GM12864 (cell line): ENCODE measurements at regions not wholly inside any gene's neighbourhood (a gene's known extent, or its start where the extent isn't known, plus 50 kb on each side); places are given as distances from the start of the nearest gene placed in this dataset.

Experiments
- DNase-seq: peaks from one replicate; pipeline ENCODE4 v3.0.0-alpha.2; 2011; ENCODE audit warnings: low read depth
- H3K4me3 ChIP-seq: 2 replicates; pipeline ENCODE4 v1.5.1; 2011; ENCODE audit warnings: mild to moderate bottlenecking, low read depth, low read length, control low read depth
- TF ChIP-seq, protein P1 (sequence below): IDR thresholded peaks from 2 replicates; pipeline ENCODE4 v1.5.1; 2011; ENCODE audit warnings: low read depth, mild to moderate bottlenecking, moderate library complexity, low read length, control low read depth, inconsistent platforms; ENCODE audit errors: missing control alignments

DNA sequence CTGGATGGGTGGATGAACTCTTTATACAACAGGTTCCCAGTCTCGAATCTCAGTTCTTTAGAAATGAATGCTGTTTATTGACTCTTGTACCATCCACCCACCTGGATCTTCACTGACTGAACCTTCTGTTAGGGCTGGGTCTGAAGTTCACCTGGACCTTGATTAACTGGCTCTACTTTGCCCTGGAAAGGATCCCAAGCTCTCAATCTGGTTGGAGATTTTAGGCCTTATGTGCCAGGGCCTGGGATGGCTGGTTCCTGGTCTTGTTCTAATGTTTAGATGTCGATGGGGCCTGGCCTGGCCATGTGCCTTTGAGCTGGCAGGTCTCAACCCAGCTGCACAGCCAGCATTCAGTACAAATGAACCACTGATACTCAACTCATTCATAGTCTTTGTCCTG lies 76.5 kb upstream of the MED13L start:
- TF ChIP-seq, protein P1, sequence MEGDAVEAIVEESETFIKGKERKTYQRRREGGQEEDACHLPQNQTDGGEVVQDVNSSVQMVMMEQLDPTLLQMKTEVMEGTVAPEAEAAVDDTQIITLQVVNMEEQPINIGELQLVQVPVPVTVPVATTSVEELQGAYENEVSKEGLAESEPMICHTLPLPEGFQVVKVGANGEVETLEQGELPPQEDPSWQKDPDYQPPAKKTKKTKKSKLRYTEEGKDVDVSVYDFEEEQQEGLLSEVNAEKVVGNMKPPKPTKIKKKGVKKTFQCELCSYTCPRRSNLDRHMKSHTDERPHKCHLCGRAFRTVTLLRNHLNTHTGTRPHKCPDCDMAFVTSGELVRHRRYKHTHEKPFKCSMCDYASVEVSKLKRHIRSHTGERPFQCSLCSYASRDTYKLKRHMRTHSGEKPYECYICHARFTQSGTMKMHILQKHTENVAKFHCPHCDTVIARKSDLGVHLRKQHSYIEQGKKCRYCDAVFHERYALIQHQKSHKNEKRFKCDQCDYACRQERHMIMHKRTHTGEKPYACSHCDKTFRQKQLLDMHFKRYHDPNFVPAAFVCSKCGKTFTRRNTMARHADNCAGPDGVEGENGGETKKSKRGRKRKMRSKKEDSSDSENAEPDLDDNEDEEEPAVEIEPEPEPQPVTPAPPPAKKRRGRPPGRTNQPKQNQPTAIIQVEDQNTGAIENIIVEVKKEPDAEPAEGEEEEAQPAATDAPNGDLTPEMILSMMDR, result no peak
- H3K4me3 ChIP-seq, result no peak overlapping the region
- DNase-seq, result no peak

DNA sequence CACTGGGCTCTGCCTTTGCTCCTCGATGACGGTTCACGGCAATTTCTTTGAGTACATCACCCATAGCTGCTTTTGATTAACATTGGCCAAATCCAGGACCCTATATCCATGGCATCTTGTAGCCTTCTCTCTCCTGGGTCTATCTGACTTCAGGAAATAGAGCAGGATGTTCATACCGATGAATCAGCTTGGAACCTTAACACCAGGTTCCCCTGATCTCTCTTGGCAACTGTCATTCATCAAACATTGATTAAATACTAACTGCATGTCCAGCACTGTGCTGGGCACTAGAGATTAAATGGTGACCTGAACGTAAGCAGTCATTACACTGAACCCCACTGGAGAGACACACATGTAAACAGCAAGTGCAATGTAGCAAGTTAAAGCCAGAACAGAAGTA lies 77.0 kb upstream of the MED13L start:
- no peak for DNase-seq
- TF ChIP-seq, protein P1, result no peak
- no peak overlapping the region for H3K4me3 ChIP-seq

DNA sequence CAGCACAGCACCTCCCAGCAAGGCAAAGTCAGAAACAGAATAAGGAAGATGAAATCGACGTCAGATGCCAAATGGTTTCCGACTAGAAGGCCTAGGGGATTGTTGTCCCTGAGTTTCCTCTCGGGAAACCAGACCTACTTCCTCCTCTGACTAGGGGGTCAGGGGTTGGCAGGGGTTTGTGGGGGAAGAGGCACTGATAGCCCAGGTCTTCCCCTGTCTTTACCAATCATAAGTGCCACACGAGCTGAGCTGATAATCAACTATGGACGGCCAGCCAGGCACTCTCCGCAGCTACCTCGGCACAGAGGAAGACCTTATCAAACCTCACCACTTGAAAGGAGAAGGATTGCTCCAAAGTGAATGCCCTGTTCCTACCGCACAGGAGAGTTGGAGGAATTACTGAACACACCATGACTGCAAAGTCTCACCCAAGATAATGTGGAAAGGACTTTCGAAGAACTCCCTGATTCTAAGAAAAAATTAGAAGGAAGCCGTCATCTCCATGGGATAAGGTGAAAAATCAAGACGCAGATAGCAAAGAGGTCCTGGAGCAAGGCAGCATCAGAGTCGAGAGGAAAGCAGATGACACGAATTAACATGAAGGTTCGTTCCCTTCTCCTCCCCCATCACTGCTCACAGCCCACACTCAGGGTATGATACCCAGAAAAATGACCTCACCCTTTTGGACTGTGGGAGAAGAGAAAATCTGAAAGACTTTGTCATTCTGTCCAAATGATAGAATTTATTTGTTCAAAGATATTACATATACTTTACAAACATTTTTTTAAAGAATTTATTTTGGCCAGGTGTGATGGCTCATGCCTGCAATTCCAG lies 77.7 kb upstream of the MED13L start:
- DNase-seq, result no peak
- TF ChIP-seq, protein P1, result no peak
- H3K4me3 ChIP-seq, result no peak overlapping the region

DNA sequence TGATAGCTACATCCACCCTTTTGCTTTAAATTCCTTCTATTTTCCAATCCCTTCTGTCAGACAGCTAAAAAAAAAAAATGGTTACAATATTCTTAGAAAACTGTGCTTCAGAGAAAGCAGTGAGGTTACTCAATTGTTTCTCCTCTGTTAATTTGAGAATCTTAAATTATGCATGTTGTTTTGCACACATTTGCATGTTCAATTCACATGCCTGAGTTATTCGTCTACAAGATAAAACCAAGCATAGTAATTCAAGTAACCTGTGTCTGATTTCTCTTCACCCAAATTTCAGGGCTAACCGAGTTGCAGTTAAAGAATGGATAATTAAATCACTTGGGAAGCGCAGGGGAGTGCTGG lies 81.0 kb upstream of the MED13L start:
- no peak for DNase-seq
- TF ChIP-seq, protein P1, result no peak
- no peak overlapping the region for H3K4me3 ChIP-seq

DNA sequence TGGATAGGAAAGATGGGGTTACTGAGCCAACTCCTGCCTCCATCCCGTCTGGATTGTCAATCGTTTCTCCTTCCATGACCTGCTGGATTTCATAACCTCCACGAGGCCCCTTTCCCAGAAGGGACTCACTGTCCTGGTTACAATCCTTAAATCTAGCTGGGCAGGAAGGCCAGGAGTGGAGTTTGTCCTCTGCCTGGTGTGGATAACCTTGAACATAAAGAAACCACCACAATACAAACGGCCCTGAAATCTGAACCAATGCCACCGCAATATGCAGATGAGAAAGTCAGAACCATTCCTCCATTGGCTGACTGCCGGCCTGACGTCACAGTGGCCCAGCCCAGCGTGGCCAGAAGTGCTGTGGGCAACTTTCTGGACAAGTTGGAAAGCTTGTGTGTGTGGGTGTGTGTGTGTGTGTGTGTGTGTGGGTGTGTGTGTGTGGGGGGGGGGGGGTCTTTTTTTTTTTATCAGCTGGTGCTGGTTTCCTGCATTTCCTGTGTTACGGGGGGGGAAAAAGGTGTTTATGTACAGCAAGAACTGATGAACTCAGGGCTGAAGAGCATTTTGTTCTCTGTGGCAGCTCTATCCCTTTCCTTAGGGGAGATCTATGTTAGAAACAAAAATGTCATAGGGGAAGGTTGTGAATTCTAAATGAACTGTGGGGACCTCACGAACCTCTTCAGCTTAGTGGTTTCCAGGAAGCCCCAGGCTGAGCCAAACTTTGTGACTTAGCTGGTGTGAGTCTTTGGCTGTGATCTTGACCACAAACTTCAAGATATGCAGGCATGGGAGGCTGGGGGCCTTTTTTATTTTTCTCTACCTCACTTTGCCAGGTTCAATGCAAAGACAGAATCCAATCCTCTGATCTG lies 81.6 kb upstream of the MED13L start:
- H3K4me3 ChIP-seq, result no peak overlapping the region
- TF ChIP-seq, protein P1, result no peak

DNA sequence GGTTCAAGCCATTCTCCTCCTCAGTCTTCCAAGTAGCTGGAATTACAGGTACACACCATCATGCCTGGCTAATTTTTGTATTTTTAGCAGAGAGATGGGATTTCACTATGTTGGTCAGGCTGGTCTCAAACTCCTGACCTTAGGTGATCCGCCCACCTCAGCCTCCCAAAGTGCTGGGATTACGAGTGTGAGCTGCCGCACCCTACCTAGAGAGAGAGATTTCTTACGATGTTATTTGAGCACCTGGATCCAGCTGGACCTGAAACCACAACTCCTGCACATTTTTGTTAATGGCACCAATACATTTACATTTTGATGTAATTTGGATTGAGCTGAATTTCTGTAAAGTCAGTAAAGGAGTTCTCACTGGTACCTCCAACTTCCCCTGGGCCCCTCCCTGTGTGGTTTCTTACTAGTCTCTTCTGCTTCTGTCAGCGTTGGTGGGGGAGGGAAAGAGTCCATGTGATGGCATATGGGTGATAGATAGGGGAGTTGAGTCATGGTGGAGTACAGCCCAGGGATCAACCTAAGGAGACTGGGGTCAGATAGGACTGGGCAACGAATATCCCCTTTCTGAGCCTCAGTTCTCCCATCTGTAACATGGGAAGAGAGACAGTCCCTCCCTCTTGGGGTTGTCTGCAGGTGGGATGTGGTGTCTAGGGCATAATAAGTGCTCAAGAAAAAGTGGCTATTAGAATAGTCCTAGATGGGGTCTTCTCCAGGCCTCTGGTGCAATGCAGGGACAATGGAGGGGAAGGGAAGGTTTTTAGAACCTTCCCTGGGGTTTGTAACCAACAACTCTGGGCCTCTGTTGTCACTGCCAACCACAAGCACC lies 83.3 kb upstream of the MED13L start:
- DNase-seq, result no peak
- H3K4me3 ChIP-seq, result no peak overlapping the region
- TF ChIP-seq, protein P1, result no peak

More for the DNA sequence above, 81.6 kb upstream of the MED13L start:
- DNase-seq, result peak; percentile 43
